Activated naive CD4-positive, alpha-beta T cell treated with anti-CD3 and anti-CD28 coated beads, Interleukin-2, amount 50 U/mL, for 16 hours (primary cell): ENCODE measurements at regions not wholly inside any gene's neighbourhood (a gene's known extent, or its start where the extent isn't known, plus 50 kb on each side); places are given as distances from the start of the nearest gene placed in this dataset.

Experiments
- DNase-seq: peaks from one replicate; pipeline ENCODE4 v3.0.0-alpha.2; 2020

DNA sequence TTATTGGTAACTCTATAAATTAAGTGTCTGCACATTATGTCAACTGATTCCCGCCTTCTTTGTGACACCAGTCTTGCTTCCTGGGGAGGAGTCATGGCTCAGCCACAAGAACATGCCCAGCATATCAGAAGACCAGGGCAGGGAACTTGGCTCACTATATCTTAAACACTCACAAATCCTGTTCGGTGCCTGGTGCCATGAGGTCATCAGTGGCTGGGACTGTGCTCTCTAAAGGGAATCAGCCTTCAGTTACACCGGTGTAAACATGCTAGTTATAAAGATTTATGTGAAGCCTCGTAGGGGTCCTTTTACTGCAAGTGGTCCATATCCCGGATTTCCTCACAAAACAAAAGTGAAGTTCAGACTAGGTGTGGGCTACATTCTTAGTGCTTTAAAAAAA lies 73.1 kb upstream of the ZNF521 start:
- DNase-seq = no peak

DNA sequence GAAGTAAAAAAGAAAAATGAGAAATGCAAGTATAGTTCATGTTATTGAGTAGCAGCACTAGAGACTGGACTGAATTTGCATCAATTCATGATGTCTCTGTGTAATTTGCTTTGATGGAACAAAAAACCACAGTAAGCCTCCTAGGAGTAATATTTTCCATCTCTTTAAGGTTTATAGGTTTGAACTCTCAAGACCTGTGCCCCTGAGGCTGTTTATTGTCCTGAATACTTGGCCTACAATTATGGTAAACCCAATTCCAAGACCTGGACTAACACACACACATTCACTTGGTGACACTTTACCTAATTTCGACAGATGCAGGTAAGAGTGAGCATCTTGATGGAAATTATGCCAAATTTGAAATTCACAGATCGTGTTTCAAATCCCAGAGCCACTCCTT lies 71.8 kb upstream of the ZNF521 start:
- no peak for DNase-seq

DNA sequence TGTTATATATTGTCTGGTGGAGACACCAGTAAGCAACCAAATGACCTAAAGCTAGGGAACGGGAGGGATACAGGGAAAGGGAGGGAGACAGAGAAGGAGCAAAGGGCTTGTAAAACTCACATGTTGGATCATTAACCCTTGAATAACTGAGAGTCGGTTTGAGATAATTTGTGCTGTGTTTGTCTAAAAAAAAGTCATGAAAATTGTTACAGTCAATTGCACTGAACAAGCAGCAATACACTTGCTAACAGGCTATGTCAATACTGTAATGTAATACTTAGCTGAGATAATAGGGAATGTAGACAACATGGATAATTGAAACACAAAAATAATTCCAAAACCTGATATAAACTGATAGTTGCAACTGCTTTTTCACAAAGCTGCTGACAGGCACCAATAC lies 71.3 kb upstream of the ZNF521 start:
- no peak for DNase-seq

DNA sequence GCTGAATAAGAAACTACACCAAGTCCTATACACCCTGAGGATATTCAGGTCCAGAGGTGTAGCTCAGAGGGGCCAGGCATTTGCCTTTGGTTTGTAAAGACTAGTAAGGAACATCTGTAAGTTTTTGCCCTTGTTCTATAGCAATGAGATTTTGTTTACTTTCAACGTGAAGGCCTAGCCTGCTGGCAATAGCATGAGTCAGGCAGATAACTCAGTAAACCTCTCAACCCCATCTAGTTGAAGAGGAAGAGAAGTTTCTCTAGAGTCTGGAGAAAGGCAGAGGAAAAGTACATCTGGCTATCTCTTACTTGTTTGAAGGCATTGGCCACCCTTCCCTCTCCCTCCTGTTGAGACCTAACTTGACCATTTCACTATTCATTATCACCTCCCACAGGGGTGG lies 70.3 kb upstream of the ZNF521 start:
- DNase-seq = no peak

DNA sequence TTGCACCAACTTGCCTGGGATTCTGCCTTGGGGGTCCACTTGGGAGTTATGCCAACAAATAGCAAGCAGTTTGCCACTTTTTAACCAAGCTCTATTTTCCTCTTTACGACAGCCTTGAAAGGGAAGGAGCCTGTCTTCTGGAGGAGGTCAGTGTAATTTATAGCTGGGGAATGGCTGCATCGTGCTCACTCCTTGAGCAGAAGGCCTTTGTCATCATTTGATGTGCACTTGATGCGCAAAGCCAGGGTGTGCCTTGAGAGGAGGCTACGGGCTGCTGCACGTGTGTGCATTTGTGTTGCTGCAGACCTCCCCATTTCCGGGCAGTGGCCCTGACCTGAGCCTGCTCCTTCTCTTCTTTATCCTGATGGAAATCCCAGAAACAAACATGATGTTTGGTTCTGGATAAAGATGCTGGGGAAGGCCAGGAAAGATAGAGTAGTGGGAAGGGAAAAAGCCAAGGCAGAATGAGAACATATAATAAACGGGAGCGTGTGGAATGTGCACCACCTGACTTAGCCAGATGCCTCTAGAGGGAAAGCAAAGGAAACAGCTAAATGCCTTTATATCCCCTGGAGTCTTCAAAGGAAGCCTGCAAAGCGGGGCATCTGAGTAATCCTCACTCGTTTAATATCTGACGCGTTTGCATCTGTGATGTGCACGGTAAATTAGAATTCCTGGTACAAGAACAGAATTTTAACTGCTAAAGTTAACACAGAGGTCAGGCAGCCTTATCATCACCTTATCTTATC lies 68.3 kb upstream of the ZNF521 start:
- DNase-seq = no peak

DNA sequence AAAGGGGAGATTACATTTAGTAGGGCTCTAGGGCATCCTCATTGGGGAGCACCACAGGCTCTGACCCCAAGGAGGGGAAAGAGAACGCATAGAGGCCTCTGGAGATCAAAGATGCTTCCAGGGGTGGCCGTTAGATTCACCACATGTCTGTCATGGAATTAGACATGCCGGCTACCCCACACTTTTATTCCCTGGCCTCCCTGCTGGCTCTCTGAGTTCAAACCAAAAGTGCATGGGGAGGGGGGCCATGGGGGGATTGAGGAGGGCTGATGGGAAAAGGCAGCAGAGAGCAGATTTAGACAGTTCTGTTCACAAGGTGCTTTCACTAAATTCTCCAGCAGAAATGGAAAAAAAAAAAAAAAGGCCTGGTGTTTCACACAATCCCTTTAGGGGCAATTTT lies 64.4 kb upstream of the ZNF521 start:
- DNase-seq = no peak

DNA sequence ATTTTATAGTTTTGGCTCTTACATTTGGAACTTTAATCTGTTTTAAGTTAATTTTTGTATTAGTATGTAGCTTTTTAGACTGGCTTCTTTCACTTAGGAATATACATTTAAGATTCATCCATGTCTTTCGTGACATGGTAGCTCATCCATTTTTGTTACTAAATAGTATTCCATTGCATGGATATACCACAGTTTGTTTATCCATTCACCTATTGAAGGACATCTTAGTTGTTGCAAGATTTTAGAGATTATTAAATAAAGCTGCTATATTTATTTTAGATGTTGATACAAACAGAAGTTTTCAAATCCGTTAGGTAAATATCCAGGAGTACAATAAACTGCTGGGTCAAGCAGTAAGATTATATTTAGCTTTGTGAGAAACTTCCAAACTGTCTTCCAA lies 58.0 kb upstream of the ZNF521 start:
- no peak for DNase-seq

DNA sequence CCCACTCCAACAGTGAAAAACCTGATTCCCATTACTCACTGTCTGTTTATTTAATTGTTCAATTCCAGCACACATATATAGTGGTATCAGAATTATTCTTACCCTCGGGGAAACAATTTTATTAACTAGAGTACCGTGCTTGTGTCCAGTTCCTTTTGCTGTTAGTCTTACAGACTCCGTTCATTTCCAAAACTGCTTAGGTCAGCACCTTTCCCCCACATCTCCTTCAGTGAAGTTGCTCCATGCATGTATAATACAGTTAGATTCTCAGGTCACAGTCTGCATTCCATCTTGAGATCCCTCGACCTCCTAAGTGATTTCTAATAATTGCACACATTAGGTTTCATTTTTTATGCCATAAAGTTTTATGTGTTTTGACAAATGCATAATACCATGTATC lies 56.3 kb upstream of the ZNF521 start:
- DNase-seq = no peak
